DMS114 treated with DMSO at 0.1 percent for 48 hours (cell line): ENCODE measurements at regions not wholly inside any gene's neighbourhood (a gene's known extent, or its start where the extent isn't known, plus 50 kb on each side); places are given as distances from the start of the nearest gene placed in this dataset.
A peak's percentile ranks its signal among the peaks of the same experiment; 100 is the strongest.
"Not testable (repeated sequence)": the region's sequence is repeated elsewhere in the genome, so short reads cannot be mapped to it uniquely, and the experiment has no call there.

Experiments
- DNase-seq: peaks from one replicate; lab custom pipeline; 2025; ENCODE audit not compliant: unreplicated experiment; lab: John Stamatoyannopoulos, UW

DNA sequence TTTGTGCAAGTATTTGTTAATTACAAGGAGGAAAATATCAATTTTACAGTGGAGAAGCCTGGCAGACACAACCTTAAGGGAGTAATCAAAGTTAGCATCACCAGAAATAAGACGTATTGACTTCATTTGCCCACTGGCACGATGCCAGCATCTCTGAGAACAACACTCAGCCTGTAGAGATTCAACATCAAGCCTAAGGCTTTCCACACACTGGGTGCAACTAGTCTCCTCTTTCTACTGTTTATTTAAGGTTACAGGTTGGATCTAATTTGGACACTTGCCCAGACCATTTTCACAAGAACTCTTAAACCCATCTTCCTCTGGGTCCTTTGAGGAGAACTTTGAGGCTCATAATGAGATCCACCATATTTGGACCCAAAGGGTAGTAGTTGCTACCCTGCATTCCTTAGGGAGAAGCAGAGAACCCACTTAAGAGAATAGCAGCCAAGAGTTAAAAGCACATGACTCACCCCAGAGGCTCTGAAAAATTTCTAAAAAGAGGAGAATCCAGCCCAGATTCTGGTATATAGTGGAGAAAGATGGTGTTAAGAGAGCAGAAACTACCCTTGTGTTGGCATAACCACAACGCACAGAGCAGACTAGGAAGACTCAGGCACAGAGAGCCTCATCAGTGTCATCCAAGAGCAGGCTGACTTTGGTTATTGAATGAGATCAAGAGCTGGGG is 97.3 kb downstream of the CCDC71L start:
- DNase-seq, result no peak

GRCh38 chr7:106562711-106563366 is 98.1 kb downstream of the CCDC71L start:
- DNase-seq, result no peak

GRCh38 chr7:106561666-106562411 is 99.1 kb downstream of the CCDC71L start:
- no peak for DNase-seq

- DNase-seq, result no peak
Measured at GRCh38 chr7:106561151-106561550, 99.8 kb downstream of the CCDC71L start.

DNA sequence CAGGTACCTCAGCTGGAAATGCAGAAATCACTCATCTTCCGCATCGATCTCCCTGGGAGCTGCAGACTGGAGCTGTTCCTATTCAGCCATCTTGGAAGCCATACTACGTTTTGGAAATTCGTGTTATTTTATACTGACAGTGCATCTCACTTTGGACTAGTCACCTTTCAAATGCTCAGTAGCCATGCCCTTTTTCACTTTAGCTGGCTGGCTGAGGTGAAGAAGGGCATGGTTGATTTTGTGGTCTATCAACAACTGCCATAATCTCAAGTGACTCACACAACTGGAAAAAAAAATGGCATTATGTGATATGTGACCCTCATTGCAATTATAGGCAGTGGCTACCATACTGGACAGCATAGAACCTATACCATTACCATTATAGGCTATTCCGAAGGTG is 100.5 kb downstream of the CCDC71L start:
- DNase-seq, result no peak

DNA sequence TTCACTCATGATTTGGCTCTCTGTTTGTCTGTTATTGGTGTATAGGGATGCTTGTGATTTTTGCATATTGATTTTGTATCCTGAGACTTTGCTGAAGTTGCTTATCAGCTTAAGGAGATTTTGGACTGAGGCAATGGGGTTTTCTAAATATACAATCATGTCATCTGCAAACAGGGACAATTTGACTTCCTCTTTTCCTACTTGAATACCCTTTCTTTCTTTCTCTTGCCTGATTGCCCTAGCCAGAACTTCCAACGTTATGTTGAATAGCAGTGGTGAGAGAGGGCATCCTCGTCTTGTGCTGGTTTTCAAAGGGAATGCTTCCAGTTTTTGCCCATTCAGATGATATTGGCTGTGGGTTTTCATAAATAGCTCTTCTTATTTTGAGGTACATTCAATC is 104.7 kb downstream of the CCDC71L start:
- DNase-seq, result not testable (repeated sequence)

DNA sequence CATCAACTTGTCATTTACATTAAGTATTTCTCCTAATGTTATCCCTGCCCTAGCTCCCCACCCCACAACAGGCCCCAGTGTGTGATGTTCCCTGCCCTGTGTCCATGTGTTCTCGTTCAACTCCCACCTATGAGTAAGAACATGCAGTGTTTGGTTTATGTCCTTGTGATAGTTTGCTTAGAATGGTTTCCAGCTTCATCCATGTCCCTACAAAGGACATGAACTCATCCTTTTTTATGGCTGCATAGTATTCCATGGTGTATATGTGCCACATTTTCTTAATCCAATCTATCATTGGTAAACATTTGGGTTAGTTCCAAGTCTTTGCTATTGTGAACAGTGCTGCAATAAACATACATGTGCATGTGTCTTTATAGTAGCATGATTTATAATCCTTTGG is 106.3 kb downstream of the CCDC71L start:
- not testable (repeated sequence) for DNase-seq

DNA sequence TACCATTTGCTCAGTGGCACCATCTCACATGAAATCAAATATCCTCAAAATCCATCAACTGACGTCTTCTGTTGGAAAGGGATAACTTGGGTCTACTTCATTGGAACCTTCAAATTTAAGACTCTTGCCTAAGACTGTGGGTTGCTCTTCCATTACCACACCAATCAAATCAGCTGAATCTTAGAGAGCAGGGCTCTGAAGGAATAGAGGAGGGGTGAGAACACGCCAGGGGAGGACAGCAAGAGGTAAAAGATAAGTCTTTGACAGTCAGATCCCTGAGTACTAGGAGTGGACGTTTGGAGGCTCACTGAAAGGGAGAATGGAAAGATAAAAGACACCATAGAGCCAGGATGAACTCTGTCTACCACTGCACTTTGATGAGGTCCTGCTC is 107.5 kb downstream of the CCDC71L start:
- DNase-seq, result no peak

DNA sequence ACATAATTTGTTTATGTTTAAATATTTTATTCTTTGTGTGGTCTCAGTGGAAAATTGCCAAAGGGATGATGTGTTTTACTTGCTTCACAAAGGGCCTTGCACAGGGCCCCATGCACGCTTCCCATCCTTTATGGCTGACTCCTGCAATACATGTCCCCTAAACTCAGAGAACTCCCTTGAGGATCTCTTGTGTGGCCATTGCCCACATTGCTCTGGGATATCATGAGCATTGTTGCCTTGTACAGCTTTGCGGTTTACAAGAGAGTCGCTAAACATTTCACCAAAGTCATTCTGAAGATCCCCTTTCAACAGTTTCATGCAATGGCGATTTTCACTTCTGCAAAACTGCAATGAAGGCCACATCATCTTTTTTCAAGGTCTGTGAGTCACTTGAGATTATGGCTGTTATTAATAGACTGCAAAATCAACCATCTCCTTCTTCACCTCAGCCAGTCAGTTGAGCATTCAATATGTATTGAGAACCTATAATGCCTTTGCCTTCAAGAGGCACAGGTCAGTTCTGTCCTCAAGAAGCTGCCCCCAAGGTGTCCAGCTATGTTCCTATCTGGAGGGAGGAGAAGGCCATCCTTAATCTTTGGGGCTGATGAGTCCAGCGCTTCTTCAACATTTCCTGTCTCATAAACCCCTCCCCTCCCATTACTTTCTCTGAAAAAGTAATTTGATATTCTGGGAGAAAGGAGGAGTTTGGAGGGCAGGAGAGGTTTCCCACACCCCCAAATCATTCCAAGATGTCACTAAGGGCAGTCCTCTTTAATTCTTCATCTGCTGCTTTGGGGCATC is 108.1 kb downstream of the CCDC71L start:
- DNase-seq, result no peak

DNA sequence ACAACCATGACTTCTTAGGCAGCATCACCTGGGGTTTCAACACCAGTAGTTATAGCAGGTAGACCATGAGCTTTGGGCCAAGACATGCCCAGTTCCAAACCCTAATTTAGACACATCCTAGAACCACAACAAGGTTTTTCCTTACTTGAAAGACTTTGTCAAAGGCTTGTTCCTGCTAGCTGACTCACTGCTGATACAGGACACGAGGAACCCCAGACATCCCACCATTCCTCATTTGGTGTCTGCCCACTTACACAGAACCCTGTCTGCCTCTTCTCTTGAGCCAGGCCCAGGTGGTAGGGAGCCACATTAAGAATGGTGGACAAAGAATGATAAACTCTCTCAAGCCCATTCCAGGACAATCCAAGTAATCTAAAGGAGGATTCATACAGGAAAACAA is 109.0 kb downstream of the CCDC71L start:
- no peak for DNase-seq

DNA sequence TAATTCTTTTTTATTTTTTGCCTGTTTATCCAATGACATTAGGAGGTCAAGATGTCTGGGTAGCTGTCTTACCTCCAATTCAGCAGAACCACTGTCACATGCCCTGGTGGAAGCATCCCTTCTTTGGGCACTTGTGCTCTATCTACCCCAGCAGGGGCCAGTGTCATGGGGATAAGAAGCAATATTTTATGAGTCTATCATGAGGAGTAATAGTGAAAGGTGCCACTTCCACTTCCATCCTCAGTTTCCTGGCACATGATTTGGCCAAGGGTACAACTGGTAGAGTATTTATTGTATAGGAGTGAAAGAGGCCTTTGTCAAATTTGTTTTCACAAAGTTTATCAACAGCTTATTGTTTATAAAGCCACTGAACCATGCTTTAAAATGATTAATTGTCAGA is 112.5 kb downstream of the CCDC71L start:
- no peak for DNase-seq

- DNase-seq, result no peak
Measured at GRCh38 chr7:106545275-106545674, 115.7 kb downstream of the CCDC71L start.

GRCh38 chr7:106543221-106543757 is 117.7 kb downstream of the CCDC71L start:
- DNase-seq, result no peak

DNA sequence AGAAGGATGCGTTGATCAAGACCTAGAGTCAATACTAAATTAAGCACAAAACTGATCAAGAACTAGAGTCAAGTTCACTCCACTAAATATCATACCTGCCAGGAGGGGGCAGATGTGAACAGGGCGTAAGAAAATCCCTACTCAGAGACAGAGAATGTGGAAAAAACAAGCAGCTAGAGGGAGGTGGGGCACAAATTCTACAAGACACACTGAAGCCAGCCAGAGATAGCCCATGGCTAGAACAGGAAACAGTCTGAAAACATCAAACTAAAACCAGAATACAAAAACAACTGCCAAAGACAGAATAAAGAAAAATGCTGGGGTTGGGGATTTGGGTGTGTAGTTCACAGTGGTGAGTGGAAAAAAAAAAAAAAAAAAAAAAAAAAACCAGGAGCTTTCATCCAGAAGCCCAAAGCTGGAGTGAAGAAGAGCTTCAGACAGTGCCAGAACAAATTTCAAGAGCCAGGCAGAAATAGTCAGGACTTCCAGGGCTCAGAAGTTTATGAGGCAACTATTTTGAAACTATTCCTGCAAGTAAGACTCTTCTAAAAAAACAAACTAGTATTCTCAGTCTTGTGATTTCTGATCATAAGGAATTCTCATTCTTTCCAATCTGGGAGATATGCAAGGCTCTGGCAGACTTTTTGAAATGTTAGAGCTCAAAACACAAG is 118.3 kb downstream of the CCDC71L start:
- peak; percentile 36 for DNase-seq

DNA sequence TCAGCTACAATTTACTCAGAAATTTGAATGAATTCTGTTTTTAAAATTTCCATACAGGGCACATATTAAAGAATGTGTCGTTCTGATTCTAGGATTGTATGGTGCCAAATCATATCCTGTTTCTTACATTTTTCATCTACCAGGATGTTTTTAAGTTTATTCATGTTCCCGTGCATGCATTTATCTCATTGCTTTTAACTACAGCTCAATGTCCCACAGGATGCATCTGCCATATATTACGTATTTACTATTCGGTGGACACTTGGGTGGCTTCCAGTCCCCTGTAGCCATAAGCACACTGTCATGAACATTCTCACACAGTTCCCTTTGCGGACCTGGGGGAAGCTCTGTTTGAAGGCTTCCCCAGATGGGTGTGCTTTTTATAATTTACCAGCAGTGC is 122.3 kb downstream of the CCDC71L start:
- no peak for DNase-seq

GRCh38 chr7:106537119-106537518 is 123.8 kb downstream of the CCDC71L start:
- DNase-seq, result no peak

DNA sequence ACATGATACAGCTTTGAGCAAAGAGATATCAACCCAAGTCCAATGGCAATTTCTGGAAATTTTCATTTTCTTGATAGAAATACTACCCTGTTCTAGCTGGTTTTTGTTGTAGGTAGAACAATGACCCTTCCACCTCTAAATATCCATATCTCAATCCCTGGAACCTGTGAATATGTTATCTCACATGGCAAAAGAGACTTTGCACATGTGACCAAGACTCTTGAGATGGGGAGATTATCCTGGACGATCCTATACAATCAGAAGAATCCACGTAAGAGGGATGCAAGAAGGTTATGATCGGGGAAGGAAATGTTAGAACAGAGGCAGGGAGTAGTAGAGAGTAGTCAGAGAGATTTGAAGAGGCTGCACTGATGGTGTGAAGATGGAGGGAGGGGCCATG is 124.9 kb downstream of the CCDC71L start:
- no peak for DNase-seq

DNA sequence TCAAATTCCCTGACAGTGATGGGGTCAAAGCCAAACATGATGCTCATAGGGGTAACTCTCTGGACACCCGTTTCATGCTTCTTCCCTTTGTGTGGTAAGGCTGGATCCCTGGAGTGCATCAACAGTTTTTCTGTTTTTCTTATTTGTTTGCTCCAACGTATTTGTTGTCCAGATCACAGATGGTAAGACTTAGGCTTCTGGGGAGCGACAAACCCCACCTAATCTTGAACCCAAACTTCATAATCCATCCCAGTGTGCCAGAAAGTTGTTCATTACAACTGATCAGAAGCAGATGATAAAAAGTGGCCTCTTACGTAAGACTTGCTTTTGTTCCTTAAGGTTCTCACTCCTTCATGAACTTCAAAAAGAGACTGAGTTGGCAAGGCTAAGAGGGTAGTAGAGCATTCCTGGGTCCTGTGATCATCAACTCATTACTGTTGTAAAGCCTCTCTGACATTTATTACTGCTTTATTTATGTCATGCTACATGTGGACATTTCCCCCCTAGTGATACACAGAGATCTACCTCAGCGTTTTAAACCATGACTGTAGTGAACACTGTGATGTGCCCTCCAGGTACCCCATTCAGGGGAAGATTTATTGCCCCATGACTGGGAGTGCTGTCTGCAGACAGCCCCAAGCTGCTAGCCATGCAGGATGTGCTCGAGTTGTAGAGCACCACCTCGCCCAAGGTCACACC is 125.6 kb downstream of the CCDC71L start:
- no peak for DNase-seq

DNA sequence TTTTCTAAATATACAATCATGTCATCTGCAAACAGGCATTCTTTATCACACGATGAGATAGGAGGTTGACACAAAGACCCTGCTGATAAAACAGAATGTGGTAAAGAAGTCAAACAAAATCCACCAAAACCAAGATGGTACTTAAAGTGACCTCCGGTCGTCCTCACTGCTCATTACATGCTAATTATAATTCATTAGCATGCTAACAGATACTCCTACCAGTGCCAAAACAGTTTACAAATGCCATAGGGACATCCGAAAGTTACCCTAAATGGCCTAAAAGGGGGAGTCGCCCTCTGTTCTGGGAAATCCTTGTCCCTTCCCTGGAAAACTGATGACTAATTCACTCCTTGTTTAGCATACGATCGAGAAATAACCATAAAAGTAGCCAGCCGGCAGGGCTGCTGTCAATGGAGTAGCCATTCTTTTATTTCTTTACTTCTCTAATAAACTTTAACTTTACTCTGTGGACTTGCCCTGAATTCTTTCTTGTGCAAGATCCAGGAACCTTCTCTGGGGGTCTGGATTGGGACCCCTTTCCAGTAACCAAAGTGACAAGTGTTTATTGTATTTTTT is 126.6 kb downstream of the CCDC71L start:
- no peak for DNase-seq

DNA sequence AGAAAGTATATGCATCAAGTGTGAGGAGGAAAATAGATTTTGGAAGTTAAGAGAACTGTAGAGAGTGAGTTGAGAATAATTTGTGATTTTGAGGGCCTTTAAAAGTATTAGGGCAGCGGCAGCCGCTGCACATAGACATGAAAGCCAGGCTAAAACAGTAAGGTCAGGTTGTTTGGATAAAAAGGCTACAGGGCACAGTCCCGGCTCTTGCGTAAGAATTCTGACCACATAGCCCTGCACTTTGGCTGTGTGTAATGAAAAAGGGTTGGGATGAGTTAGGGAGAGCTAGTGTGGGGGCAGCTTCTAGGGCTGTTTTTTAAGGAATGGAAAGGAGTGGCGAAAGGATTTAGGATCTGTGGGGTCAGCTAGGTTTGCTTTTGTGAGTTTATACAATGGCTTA is 130.8 kb downstream of the CCDC71L start:
- not testable (repeated sequence) for DNase-seq
